ENCODE measurements at regions not wholly inside any gene's neighbourhood (a gene's known extent, or its start where the extent isn't known, plus 50 kb on each side); places are given as distances from the start of the nearest gene placed in this dataset.
A peak's percentile ranks its signal among the peaks of the same experiment; 100 is the strongest.

DNA sequence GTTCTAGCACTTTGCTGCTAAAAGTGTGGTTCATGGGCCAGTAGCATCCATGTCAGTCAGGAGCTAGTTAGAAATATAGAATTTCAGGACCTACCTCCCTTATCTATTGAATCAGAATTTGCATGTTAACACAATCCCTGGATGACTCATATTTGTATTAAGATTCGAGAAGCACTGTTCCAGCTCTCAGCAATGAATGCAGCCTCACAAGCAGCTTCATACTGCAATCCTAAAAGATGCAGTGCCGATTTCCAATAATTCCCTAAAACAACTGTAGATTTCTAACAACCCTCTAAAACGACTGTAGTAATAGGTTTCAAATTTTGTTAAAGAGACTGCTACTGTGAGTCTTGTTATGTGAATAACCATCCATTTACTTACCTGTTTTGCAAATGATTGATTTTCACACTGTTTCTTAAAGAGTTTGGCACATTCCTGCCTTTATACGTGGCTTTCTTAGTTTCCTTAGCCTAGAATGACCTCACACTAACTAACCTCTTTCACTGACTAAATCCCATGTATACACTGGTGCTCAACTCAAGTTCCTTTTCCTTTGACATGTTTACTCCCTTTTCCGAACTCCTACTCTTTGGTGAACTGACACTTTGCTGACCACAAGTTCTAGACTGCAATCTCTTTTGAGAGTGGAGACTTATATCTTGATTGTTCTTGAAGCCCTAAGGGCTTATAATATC is 511.8 kb downstream of the METTL15 start:
- intact Hi-C loops (cut with DNase I): no loop called here
- ATAC-seq (ENCODE audit: poor library complexity): no peak
- DNase-seq: no peak

DNA sequence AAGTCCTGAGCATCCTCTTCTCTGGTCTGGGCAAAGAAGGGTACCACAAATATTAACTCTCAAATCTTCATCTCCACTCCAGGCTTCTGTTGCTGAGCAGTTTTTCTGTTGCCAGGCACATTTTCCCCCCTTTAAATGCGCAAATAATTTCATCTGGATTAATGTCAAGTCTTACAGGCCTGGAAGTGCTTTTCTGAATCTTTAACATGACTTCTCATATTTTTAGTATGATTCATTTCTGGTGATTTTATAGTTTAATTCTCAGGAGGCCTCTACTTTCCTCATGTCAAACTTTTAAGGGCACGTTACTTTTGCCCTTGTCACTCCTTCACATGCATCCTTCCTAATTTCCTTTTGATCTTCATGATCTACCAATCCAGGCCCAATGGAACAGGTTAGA is 510.2 kb downstream of the METTL15 start:
- no peak for ATAC-seq (ENCODE audit: poor library complexity)
- intact Hi-C loops (cut with DNase I): no loop called here
- no peak for DNase-seq

DNA sequence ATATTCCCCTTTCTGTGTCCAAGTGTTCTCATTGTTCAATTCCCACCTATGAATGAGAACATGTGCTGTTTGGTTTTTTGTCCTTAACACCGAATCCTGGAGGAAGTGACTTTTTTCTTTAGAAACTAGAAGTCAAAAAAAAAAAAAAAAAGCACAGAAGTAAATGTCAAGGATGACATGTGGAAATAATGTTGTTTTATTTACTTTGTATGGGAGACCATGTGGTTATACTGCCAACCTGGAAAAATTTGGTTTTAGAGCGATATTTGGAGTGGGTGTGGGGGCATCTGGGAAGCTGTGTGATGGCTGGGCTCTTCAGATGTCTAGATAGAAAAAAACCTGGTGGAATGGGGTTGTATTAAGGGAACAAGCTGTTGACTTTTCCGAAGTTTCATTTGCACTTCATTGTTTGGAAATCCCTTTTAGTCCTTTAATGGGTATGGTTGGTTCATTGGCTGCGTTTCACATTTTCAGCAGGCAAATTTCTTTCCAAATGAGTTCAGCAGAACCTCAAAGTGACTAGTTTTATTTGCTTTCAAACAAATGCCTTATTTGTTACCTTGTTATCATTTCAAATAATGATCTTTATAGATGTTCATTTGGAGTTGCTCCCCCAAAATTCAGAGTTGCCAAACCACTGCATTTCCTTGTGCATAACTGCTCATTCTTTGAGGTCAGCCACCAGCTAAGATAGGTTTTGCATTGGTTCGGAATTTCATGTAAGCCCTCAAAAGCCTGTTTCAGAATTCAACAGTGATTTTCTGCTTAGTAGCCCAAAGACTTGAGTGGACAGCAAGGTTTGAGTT is 508.2 kb downstream of the METTL15 start:
- ATAC-seq (ENCODE audit: poor library complexity): no peak
- no peak for DNase-seq
- intact Hi-C loops (cut with DNase I): no loop called here

DNA sequence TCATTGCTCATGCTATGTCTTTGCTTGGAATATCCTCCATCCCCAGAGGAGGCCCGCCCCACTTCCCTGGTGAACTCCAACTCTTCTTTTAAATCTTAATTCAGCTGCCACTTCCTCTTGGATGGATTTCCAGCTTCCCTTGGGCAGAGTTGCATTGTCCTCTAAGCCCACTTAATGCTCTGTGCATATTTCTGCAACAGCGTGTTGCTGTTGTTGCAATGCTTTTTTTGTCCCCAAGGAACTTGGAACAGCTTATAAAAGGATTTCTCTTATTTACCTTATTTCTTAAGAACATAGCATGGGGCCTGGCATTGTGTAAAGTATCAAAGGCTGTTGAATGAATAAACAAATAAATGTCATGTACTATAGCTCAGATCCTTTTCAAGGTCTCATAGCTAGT is 507.4 kb downstream of the METTL15 start:
- intact Hi-C loops (cut with DNase I): no loop called here
- DNase-seq (no peak), ATAC-seq (ENCODE audit: poor library complexity) (no peak)

DNA sequence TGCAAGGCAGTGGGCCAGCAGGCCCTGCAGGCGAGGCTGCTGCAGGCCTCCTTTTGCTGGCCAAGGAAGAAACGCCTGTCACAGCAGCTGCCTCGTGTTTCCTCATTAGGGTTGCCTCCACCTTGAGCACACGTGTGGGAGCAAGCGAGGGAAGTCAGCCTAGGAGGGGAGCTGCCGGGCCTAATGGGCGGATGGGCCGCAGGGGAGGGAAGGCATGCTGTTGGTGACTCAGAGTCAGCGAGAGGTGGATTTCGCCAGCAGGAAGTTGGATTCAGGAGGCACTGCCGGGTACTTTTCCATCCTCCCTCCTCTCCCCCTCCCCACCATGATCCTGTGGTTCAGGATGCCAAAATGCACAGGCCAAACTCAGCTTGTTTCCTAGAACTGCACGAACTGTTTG is 498.7 kb downstream of the METTL15 start:
- DNase-seq (no peak), ATAC-seq (ENCODE audit: poor library complexity) (no peak)
- intact Hi-C loops (cut with DNase I): no loop called here

DNA sequence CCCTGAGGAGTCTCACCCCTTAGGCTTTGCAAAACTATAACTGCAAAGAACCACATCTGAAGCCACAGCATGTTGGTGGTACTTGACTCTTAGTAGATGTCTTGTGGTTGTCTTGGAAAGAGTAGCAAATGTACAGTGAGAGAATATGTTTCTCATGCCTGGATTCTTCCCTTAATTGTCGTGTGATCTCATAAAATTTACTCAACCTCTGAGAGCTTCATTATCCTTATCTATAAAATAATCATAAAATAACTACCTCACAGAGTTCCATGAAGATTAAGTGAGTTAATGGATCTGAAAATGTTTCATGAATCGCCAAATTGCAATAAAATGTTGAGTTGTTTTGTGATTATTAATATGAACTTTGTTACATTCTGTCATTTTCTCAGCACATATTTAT is 491.5 kb downstream of the METTL15 start:
- intact Hi-C loops (cut with DNase I): no loop called here
- ATAC-seq (ENCODE audit: poor library complexity): no peak
- DNase-seq: no peak

DNA sequence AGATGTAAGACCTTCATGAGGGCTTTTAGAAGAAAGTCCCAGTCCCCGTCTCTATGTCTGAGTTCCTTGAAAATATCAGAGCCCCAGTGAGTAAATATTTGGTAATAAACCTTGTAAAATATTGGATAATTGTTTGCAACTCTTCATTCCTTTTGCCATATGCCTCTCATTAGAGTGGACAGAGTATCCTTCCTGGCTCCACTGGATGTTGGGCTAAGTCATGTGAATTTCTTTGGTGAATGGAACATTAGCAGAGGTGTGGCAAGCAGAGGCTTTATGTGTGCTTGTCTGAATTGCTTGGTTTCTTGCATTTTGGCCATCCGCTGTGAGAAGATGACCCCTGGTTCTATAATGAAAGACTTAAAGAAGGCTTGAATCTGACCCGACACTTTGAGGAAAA is 490.3 kb downstream of the METTL15 start:
- intact Hi-C loops (cut with DNase I): no loop called here
- no peak for DNase-seq
- ATAC-seq (ENCODE audit: poor library complexity): no peak

DNA sequence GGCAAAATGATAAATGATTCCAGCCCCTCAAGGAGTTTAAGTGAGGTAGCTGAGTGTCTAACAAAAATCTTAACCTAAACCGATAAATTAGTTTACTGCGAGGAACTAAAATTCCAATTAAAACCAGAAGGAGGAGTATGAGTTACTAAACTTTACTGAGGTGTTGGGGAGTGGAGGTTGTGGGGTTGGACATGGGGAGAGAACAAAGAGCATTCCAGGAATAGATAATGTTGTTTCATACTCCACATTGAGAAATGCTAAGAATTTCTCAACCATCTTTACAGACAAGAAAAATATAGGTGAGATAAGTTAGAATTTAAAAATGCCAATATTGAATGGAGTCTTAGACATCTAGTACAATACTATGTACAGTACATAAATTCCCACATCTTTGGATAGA is 488.6 kb downstream of the METTL15 start:
- intact Hi-C loops (cut with DNase I): no loop called here
- DNase-seq (no peak), ATAC-seq (ENCODE audit: poor library complexity) (no peak)

DNA sequence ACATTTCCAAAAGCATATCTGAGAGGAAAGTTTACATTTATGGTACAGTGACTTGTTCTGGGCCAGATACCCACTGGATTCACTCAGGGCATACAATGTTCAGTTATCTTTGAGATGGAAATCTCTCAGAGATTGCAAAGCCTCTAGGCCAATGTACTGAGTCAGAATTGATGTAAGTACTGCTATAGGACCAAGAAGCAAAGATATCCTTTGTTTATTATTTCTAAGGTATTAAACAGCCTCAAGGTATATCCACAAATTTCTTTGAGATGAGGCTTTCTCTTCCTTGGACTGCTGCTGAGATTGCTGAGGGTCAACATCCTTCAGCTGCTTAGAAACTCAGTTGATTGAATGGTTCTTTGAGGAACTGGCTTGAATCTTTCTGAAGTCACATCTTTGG is 484.0 kb downstream of the METTL15 start:
- no peak for ATAC-seq (ENCODE audit: poor library complexity)

DNA sequence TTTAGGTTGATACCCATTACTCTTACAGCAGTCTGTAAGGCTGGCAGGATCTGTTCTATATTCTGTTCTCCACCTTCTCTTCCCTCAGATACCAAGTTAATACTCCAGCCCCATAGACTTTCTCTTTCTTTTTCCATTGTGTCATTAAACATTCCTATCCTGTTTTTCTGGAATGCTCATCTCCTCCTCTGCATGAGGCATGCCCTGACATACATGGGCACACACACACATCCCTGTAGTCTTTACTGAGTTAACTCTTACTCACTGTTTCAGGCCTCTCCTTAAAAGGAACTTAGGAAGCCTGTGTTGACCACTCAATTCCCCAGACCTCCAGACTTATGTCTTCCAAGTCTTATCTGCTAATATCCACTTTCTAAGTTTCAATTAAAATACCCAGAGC is 476.8 kb downstream of the METTL15 start:
- ATAC-seq (ENCODE audit: poor library complexity) (no peak), DNase-seq (no peak)
- intact Hi-C loops (cut with DNase I): no loop called here

More for the DNA sequence above, 484.0 kb downstream of the METTL15 start:
- intact Hi-C loops (cut with DNase I): no loop called here
- DNase-seq: no peak

DNA sequence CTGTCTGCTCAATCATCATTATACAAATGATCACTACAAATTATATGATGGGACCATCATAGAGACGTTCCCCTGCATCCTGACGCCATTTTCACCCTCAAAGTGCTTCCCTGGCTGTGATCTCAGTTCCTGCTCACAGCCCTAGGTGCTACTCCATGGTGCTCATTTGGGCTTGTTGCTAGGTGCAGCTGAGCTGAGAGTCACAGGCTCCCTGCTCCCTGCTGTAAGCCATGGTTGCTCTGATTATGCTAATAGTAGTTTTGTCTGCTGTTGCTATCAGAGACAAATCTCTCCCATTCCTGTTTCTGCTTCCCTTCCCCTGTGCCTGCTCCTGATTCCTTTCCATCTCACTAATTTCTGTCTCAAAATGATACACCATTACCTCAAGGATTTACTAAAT is 474.3 kb downstream of the METTL15 start:
- ATAC-seq (ENCODE audit: poor library complexity) (no peak), DNase-seq (no peak)
- intact Hi-C loops (cut with DNase I): no loop called here

DNA sequence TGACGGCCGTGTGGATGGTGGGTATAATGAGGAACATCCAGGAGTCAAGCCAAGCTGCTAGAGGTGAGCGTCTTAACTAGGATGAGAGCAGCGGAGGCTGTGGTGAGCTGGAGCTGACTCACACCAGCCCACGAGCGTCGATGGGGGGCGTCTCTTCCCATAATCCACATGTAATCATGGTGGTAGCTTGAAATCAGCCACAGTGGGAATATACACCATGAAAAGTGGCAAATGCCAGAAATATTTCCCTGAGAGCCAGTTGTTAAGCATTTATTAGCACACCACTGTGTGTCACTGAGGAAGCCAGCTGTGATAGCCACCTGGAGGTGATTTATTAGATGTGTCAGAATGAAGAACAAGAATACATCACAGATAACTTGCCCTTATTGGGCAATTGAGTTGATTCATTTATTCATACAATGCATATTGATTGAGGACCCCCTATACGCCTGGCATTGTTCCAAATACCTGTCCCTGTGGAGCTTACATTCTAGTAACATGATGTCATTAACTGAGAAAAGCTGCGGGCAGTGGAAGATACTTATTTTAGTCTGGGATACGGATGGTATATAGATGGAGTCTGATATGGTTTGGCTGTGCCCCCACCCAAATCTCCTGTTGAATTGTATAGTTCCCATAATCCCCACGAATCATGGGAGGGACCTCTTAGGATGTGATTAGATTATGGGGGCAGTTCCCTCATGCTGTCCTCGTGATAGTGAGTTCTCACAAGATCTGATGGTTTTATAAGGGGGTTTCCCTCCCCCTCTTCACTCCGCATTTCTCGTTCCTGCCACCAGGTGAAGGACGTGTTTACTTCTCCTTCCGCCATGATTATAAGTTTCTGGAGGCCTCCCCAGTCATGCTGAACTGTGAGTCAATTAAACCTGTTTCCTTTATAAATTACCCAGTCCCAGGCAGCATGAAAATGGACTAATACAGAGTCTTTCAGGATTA is 473.4 kb downstream of the METTL15 start:
- intact Hi-C loops (cut with DNase I): no loop called here
- ATAC-seq (ENCODE audit: poor library complexity) (no peak), DNase-seq (no peak)

DNA sequence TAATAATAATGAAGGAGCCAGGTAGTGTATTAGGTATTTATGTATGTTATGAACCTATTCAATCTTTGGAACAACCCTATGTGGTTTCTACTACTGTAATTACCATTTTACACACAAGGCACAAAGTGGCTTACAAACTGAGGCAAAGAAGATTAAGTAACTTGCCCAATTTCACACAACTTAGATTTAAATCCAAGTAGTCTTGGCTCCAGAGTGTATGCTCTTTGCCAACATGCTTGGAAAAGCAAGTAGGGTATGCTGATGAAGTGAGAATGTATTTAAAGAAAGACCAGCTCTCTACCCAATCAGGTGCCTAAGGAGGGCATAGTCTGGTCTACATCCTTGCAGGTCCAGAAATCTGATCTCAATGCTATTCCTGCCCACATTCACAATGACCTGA is 463.2 kb downstream of the METTL15 start:
- intact Hi-C loops (cut with DNase I): no loop called here
- ATAC-seq (ENCODE audit: poor library complexity): no peak
- DNase-seq: no peak

DNA sequence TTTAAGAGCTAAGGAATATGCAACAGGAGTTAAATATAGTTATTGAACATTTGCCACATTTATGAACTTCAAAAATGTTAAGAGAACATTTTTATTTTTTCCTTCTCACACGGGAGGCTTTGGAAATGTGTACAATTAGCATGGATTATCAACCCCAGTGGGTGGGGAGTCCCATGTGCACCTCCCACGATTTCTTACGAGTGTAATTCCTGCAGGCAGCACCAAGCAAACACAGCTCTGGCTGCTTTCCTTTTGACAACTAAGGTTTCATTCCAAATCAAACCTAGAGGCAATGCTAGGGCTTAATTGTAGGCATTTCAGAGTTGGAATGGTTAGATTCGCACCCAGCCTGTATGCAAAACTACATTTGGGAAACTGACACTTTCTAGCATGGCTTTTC is 460.9 kb downstream of the METTL15 start:
- DNase-seq: no peak
- ATAC-seq (ENCODE audit: poor library complexity): no peak
- intact Hi-C loops (cut with DNase I): no loop called here

DNA sequence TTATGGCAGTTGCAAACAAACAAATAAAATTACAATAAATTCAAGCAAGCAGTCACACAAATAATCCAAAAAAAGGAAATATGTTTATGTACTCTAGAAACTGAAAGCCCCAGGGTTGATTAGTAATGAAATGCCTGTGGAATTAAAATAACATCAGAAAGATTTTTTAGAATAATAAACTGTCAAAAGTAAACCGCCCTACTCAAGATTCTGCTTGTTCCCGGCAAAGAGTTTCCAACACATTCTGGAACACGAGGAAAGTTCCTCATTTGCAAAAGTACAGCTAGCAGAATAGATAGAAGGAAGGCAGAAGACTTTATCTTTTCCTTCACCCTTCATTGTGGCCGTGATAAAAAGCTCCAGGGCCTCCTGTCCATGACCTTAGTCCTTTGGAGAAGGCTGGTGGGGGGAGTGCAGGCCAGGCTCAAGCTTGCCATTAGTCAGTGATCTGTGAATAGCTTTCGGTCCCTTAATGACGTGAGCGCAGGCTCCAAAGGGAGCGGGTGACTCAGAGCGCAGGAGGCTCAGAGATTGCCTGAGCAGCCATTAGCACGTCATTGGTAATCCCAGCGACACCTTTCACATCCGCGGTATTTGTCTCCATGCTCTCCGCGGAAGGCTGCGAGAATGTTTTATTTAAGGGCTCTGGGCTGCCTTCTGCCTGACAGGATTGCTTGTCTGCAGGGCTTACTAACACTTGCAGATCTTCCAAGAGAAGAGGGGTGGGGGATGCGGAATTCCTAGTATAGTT is 458.3 kb downstream of the METTL15 start:
- DNase-seq (peak; percentile 84), ATAC-seq (ENCODE audit: poor library complexity) (peak; percentile 99)
- intact Hi-C loops (cut with DNase I): no loop called here

DNA sequence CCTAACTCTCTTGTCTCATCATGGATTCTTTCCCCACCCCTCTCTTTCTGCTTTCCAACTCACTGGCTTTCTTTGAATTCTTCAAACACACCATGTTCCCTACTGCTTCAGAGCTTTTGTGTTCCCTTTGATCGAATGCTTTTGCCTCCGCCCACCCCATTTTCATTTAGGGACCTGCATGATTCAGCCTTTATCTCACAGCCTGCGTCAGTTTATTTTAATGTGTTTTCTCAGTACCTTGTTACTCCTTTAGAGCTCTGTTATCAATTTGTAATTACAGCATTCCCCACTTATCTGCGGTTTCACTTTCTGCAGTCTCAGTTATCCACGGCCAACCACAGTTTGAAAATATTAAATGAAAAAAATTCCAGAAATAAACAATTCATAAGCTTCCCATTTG is 451.3 kb downstream of the METTL15 start:
- ATAC-seq (ENCODE audit: poor library complexity) (no peak), DNase-seq (no peak)
- intact Hi-C loops (cut with DNase I): no loop called here

DNA sequence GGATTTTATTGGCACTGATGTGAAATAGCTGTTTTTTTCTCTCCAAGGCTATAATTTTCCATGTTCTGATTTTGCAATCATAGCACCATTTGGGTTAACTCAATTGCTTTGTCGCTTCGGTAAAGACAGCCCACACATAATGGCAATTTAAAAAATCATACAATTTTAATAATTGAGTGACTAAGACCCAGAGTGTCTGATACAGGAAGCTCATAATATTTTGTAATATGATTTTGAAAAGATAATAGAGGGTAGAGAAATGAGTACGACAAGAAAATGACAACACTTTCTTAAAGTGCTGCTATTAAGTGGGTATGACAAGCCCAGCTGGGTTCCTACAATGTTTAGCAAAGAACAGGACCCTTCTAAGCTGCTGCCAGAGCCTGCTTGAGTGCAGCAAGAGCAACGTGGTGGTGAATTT is 439.1 kb downstream of the METTL15 start:
- intact Hi-C loops (cut with DNase I): no loop called here
- no peak for DNase-seq
- ATAC-seq (ENCODE audit: poor library complexity): no peak

DNA sequence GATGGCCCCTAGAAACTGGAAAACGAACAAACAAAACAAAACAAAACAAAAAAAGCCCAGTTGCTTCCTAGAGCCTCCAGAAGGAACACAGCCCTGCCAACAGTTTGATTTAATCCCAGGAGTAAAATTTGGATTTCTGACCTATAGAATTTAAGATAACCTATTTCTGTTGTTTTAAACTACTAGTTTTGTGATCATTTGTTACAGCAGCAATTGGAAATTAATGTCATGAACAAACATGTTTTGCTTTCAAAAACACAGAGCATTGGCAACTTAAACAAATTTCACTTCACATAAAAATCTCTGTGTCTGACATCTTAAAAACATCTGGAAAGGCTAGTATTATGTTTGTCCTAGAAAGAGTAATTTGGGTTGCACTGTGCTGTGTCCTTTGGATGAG is 437.3 kb downstream of the METTL15 start:
- ATAC-seq (ENCODE audit: poor library complexity) (no peak), DNase-seq (no peak)
- intact Hi-C loops (cut with DNase I): no loop called here

DNA sequence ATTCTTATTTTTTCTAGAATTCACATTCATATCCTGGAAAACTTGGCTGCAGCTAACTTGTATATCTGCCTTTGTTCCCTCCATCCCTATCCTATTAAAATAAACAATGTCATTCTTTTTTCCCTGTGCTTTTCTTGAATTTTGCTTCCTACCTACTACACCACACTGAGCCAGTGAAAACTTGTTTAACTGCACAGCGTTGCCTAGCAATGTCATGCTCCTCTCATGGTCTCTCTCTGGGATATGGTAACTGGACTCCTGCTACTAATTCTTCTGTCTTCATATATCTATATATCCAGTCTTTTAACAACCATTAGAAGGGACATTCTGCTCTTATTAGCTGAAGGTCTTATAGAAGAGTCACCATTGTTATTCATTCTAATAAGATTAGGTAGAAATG is 434.4 kb downstream of the METTL15 start:
- no peak for ATAC-seq (ENCODE audit: poor library complexity)
- DNase-seq: no peak
- intact Hi-C loops (cut with DNase I): no loop called here
